HAP-1 (cell line): ENCODE measurements at regions not wholly inside any gene's neighbourhood (a gene's known extent, or its start where the extent isn't known, plus 50 kb on each side); places are given as distances from the start of the nearest gene placed in this dataset.
"Not testable (repeated sequence)": the region's sequence is repeated elsewhere in the genome, so short reads cannot be mapped to it uniquely, and the experiment has no call there.

ENCODE experiments used
- DNase-seq, 2 experiments: peaks; one replicate each; pipeline ENCODE4 v3.0.0-alpha.2; 2016 to 2020; ENCODE audit warnings: low spot score in 2 of 2
- H3K27me3 ChIP-seq: fragments of 250-450 bp; sonication (Bioruptor Pico); 2 replicates; pipeline ENCODE4 v1.5.1; 2020; ENCODE audit warnings: low read depth, mild to moderate bottlenecking, moderate library complexity
- H3K36me3 ChIP-seq: fragments of 250-450 bp; sonication (Bioruptor Pico); replicated peaks from 2 replicates; pipeline ENCODE4 v1.5.1; 2020; ENCODE audit warnings: mild to moderate bottlenecking
- H3K4me1 ChIP-seq: fragments of 250-450 bp; sonication (Bioruptor Pico); 2 replicates; pipeline ENCODE4 v1.5.1; 2020; ENCODE audit warnings: mild to moderate bottlenecking
- H3K4me3 ChIP-seq: fragments of 250-450 bp; sonication (Bioruptor Pico); 2 replicates; pipeline ENCODE4 v1.5.1; 2020; ENCODE audit warnings: mild to moderate bottlenecking, moderate library complexity
- H3K9me3 ChIP-seq: fragments of 250-450 bp; sonication (Bioruptor Pico); 2 replicates; pipeline ENCODE4 v1.5.1; 2020; ENCODE audit warnings: mild to moderate bottlenecking, moderate library complexity
- in situ Hi-C: fragments of 300-500 bp; cut with MboI; formaldehyde crosslinking; loops from 3 replicates; pipeline ENCODE4 v1.14.3; 2020; ENCODE audit warnings: low sequenced_read_pairs, inconsistent platforms, mixed read lengths

DNA sequence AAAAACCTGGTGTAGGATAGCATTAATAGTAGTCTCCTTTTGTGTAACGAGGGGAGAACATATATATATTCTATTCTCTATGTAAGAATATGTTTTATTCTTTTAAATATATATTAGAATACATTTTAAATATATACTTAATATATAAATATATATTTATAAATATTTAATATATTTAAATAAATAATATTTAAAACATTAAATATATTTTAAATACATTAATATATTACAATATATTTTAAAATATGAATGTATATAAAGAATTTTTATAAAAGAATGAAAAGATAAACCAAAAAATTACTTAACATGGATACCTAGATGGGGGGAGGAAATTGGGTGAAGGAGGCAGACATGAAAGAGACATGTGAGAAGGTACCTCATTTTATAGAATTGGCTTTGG, 53.0 kb upstream of the ZNF831 start:
- H3K4me3 ChIP-seq: no peak overlapping the region
- DNase-seq: no peak
- in situ Hi-C loops: no loop called here
- H3K27me3 ChIP-seq: no peaks in the 10 kb centered on the region
- no peaks in the 10 kb centered on the region for H3K36me3 ChIP-seq
- H3K4me1 ChIP-seq: no peaks in the 10 kb centered on the region
- H3K9me3 ChIP-seq: no peaks in the 10 kb centered on the region

DNA sequence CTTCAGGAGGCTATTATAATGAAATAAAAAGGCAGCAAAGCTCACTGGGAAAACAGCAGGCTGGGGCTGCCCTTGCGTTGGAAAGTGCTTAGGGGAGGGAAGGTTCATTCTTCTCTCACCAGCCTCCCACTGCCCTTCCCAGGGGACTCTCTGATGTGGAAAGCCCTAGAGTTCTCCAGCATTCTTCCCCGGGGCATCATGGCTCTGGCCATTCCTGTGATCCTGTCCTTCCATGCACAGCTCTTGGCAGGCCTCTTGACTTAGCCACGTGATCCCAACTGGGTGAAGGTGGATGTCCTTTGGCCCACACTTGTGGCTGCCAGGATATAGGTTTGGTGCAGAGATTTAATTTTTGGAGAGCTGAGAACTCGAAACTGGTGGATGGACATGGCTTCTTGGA, 58.0 kb upstream of the ZNF831 start:
- Histone ChIP-seq H3K27me3 (peaks cover 5% of the 10 kb centered on the region; the same call in 1 of the 2 replicates), H3K9me3 (no peaks in the 10 kb centered on the region), H3K4me1 (no peaks in the 10 kb centered on the region), H3K36me3 (no peaks in the 10 kb centered on the region), H3K4me3 (no peak overlapping the region)
- no peak for DNase-seq
- in situ Hi-C loops: no loop called here

DNA sequence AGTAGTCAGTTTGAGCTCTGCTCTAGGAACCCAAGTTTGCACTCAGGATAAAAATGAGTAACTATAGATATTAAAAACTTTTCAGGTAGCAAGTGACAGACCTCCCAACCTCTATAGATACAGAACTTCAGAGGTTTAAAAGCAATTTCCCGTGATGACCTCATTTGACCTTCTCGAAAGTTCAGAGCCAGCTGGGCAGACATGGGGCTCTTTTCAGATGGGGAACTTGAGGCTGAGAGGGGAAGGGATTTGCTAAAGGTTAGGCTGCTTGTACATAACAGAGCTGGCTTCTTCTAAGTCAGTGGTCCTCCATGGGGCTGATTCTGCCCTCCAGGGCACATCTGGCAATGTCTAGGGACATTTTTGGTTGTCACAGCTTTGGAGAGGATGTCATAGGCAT, 58.8 kb upstream of the ZNF831 start:
- in situ Hi-C loops: no loop called here

DNA sequence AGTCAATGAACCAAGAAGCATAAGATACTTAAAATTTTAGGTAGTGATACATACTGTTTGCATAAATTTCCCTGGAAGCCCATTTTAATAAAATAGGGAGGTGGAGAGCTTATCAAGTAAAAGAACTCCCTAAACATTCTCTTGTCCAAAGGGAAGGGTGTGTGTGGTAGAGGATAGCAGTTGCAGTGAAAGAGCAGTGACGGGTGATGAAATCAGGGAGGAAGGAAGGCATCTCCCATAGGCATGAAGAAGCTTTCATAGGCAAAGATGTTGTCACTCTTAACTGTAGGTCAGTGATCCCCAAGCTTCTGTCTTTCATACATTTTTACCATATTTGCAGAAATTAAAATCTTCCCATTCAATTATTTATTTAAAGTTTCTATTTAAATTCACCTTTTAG, 60.0 kb upstream of the ZNF831 start:
- in situ Hi-C loops: no loop called here
- no peak overlapping the region for H3K4me3 ChIP-seq
- H3K27me3 ChIP-seq: peaks cover 9% of the 10 kb centered on the region

More for the DNA sequence above, 58.8 kb upstream of the ZNF831 start:
- H3K36me3 ChIP-seq: no peaks in the 10 kb centered on the region
- H3K27me3 ChIP-seq: peaks cover 5% of the 10 kb centered on the region; the same call in 1 of the 2 replicates
- no peaks in the 10 kb centered on the region for H3K9me3 ChIP-seq
- H3K4me3 ChIP-seq: no peak overlapping the region
- no peaks in the 10 kb centered on the region for H3K4me1 ChIP-seq
- DNase-seq: no peak

DNA sequence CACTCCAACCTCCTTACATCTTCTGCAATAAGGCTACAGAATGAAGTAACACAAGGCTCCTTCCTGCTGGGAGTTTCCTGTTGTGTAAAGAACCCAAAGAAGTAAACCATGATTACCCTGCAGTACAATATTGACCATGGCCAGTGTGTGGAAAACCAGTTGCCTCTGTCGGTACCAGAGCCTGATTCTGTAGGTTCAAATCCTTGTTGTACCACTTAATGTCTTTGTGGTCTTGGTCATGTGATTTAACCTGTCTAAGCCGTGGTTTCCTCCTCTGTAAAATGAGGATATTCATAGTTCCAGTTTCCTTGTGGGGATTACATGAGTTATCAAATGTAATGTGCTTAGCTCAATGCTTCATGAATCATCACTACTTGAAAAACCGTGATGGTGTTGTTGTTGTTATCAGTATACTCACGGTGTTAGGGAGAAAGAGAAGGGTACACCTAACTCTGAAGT, 60.3 kb upstream of the PRELID3B start:
- H3K4me1 ChIP-seq: no peaks in the 10 kb centered on the region
- H3K36me3 ChIP-seq: no peaks in the 10 kb centered on the region
- in situ Hi-C loops: no loop called here
- no peak for DNase-seq
- H3K27me3 ChIP-seq: peaks cover 13% of the 10 kb centered on the region
- no peak overlapping the region for H3K4me3 ChIP-seq
- H3K9me3 ChIP-seq: no peaks in the 10 kb centered on the region

More for the DNA sequence above, 60.0 kb upstream of the ZNF831 start:
- no peaks in the 10 kb centered on the region for H3K9me3 ChIP-seq
- no peaks in the 10 kb centered on the region for H3K4me1 ChIP-seq
- DNase-seq: no peak
- H3K36me3 ChIP-seq: no peaks in the 10 kb centered on the region

DNA sequence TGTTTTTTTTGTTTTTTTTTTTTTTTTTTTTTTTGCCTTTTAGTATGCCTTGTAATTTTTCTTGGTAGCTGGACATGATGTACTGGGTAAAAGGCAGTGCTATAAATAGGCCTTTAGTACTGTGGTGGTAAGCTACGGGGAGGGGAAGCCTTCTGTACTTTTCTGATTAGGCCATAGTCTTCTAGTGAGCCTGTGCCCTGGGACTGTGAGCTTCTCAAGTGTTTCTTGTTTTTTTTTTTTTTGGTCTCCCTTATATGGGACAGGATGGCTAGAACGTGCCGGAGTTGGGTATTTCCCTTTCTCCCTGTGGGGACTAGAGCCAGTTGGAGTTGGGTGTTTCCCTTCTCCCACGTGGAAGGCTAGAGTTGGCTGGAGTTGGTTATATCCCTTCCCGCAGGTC, 59.4 kb upstream of the PRELID3B start:
- no peaks in the 10 kb centered on the region for H3K9me3 ChIP-seq
- in situ Hi-C loops: no loop called here
- no peaks in the 10 kb centered on the region for H3K36me3 ChIP-seq
- no peaks in the 10 kb centered on the region for H3K4me1 ChIP-seq
- H3K27me3 ChIP-seq: peaks cover 19% of the 10 kb centered on the region
- H3K4me3 ChIP-seq: no peak overlapping the region
- no peak for DNase-seq

DNA sequence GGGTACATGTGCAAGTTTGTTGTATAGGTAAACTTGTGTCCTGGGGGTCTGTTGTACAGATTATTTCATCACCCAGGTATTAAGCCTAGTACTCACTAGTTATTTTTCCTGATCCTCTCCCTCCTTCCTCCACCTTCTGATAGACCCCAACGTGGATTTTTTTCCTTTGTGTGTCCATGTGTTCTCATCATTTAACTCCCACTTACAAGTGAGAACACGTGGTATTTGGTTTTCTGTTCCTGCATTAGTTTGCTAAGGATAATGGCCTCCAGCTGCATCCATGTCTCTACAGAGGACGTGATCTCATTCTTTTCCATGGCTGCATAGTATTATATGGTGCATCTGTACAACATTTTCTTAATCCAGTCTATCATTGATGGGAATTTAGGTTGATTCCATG, 57.3 kb upstream of the PRELID3B start:
- H3K36me3 ChIP-seq, H3K4me1 ChIP-seq, DNase-seq, H3K9me3 ChIP-seq, H3K4me3 ChIP-seq: not testable (repeated sequence)
- in situ Hi-C loops: loop anchor here (25.0 kb wide), 1 partner anchor 312 kb away; no protein-coding TSS in a partner anchor
- H3K27me3 ChIP-seq: peaks cover 22% of the 10 kb centered on the region

DNA sequence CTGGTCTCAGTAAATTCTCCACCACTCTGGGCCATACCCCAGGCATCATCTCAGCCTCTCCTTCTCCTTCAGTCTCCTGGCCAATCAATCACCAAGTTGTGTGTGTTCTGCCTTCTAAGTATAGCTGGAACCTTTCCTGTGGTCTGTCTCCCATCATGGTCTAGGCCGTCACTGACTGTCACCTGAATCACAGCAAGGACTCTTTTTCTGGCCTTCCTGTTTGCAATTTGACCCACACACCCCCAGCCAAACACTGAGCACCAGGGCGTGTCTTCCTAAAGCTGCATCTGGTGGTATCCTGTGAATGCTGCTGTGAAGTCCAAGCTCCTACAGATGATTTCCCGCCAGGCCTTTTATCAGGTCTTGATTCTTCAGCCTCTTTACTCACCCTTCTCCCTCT, 52.6 kb upstream of the PRELID3B start:
- H3K27me3 ChIP-seq: peaks cover 32% of the 10 kb centered on the region
- in situ Hi-C loops: loop anchor here (25.0 kb wide), 1 partner anchor 317 kb away; no protein-coding TSS in a partner anchor
- no peaks in the 10 kb centered on the region for H3K9me3 ChIP-seq
- no peaks in the 10 kb centered on the region for H3K36me3 ChIP-seq
- DNase-seq: no peak
- H3K4me3 ChIP-seq: no peak overlapping the region
- H3K4me1 ChIP-seq: no peaks in the 10 kb centered on the region

DNA sequence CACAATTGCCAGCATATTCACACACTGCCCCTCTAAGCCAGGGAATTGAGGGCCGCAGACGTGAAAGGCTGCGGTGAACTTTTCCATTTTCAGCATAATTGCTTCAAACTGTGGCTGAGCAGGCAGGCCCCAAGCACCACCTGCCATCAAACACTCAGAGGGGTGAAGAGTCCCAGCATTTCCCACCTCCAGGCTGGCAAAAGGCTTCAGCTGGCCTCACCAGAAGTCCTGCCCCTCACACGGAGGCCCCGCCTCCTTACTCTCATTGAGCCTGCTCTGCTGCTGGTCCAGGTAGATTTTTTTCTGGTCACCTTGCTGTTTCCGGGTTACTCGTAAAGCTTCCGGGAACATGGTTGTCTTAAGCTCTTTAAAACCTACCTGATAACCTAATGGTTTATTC, 52.0 kb upstream of the PRELID3B start:
- Histone ChIP-seq H3K36me3 (no peaks in the 10 kb centered on the region), H3K4me3 (no peak overlapping the region), H3K9me3 (no peaks in the 10 kb centered on the region), H3K4me1 (no peaks in the 10 kb centered on the region), H3K27me3 (peaks cover 34% of the 10 kb centered on the region)
- in situ Hi-C loops: loop anchor here (25.0 kb wide), 1 partner anchor 318 kb away; no protein-coding TSS in a partner anchor
- no peak for DNase-seq
